ENCODE measurements at regions not wholly inside any gene's neighbourhood (a gene's known extent, or its start where the extent isn't known, plus 50 kb on each side); places are given as distances from the start of the nearest gene placed in this dataset.

- H3K4me3 ChIP-seq (ENCODE audit: low read depth, low read length) = no peak overlapping the region
- no peak for DNase-seq (ENCODE audit: low read depth)
- no peak for TF ChIP-seq CTCF (IDR thresholded peaks at IDR 0.05; ENCODE audit: low read depth, low read length, missing control alignments)
Measured at GRCh38 chr17:31702041-31702440, 157.0 kb downstream of the COPRS start.

- H3K4me3 ChIP-seq (ENCODE audit: low read depth, low read length) = no peak overlapping the region
- no peak for TF ChIP-seq CTCF (IDR thresholded peaks at IDR 0.05; ENCODE audit: low read depth, low read length, missing control alignments)
- no peak for DNase-seq (ENCODE audit: low read depth)
Measured at GRCh38 chr17:31700973-31701372, 158.1 kb downstream of the COPRS start.

- no peak for TF ChIP-seq CTCF (IDR thresholded peaks at IDR 0.05; ENCODE audit: low read depth, low read length, missing control alignments)
- H3K4me3 ChIP-seq (ENCODE audit: low read depth, low read length) = no peak overlapping the region
- DNase-seq (ENCODE audit: low read depth) = no peak
Measured at GRCh38 chr17:31699886-31700285, 159.2 kb downstream of the COPRS start.

- DNase-seq (ENCODE audit: low read depth) = no peak
- TF ChIP-seq CTCF (IDR thresholded peaks at IDR 0.05; ENCODE audit: low read depth, low read length, missing control alignments) = no peak
- H3K4me3 ChIP-seq (ENCODE audit: low read depth, low read length) = no peak overlapping the region
Measured at GRCh38 chr17:31699281-31699680, 159.8 kb downstream of the COPRS start.

- no peak overlapping the region for H3K4me3 ChIP-seq (ENCODE audit: low read depth, low read length)
- no peak for DNase-seq (ENCODE audit: low read depth)
- no peak for TF ChIP-seq CTCF (IDR thresholded peaks at IDR 0.05; ENCODE audit: low read depth, low read length, missing control alignments)
Measured at GRCh38 chr17:31698751-31699150, 160.3 kb downstream of the COPRS start.

- H3K4me3 ChIP-seq (ENCODE audit: low read depth, low read length) = no peak overlapping the region
- no peak for TF ChIP-seq CTCF (IDR thresholded peaks at IDR 0.05; ENCODE audit: low read depth, low read length, missing control alignments)
- DNase-seq (ENCODE audit: low read depth) = no peak
Measured at GRCh38 chr17:31697838-31698237, 161.2 kb downstream of the COPRS start.

GRCh38 chr17:31696703-31697325 lies 162.2 kb downstream of the COPRS start:
- H3K4me3 ChIP-seq (ENCODE audit: low read depth, low read length) = no peak overlapping the region
- no peak for TF ChIP-seq CTCF (IDR thresholded peaks at IDR 0.05; ENCODE audit: low read depth, low read length, missing control alignments)
- no peak for DNase-seq (ENCODE audit: low read depth)
